NOMO-1 treated with dmso at 0.1 percent for 144 hours (cell line): ENCODE measurements at regions not wholly inside any gene's neighbourhood (a gene's known extent, or its start where the extent isn't known, plus 50 kb on each side); places are given as distances from the start of the nearest gene placed in this dataset.
A peak's percentile ranks its signal among the peaks of the same experiment; 100 is the strongest.

Source experiments
- DNase-seq: peaks from one replicate; lab custom pipeline; 2025; ENCODE audit not compliant: unreplicated experiment; lab: John Stamatoyannopoulos, UW

DNA sequence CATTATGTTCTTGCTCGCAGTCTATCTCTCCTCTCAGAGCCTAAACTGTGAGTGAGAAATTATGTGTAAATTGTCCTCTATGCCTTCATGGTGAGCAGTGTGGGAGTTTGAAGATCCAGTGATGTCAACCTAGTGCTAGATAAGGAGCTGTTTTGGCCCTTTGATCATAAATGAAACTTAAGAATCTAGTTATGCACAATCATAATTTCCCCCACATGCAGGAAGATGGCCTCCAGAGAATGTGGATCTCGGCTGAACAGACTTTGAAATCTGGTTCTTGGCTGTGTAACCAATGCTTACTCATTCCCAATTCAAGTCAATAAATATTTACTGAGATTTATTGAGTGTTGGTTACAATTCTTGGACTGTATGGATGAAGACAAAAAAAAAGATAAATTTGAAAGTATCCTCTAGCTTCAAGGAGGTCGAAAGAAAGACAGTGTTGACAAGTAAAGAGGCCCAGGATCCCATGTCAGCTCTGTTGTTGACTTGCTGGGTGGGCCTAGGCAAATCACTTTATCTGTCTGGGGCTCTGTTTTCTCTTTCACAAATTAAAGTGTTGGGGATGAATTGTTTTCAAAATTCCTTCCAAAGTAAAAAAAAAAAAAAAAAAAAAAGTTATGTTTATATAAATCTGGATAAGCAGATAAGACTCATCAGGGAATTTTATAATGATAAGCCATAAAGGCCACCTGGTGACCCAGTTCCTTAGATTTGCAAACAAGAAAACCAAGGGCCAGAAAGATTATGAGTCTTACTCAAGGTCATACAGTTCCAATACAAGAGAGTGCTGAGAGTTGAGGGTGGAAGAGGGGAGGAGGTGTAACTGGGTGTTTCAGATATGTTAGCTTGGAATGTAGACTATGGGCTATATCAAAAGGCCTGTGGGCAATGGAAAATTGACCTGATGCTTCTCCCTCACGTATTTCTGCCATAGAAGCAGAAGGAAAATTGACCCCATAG, 969.9 kb downstream of the KCNMA1 start:
- no peak for DNase-seq

DNA sequence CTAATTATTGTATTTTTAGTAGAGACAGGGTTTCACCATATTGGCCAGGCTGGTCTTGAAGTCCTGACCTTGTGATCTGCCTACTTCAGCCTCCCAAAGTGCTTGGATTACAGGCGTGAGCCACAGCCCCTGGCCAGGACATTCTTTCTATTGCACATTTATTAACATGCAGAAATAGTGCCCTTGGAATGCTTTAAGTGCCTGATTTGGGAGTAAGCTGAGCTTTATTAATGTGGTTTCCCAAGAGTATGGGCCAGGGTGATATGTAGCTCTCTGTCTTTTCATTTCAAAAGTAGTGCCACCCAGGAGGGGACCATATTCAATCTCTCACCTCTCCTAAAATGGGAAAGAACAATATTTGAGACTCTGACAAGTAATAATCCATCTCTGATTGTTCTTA, 970.7 kb downstream of the KCNMA1 start:
- no peak for DNase-seq

DNA sequence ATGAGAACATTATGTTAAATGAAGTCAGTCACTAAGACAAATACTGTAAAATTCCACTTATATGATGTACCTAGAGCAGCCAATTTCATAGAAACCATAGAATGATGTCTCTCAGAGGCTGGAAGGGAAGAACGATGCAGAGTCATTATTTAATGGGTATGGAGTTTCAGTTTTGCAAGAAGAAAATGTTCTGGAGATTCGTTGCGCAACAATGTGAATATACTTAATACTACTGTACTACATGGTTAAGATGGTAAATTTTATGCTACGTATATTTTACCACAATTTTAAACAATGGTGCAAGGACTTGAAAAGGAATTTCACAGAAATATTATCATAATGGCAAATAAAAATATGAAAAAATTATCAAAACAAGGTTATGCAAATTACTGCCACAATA, 972.6 kb downstream of the KCNMA1 start:
- DNase-seq, result no peak

DNA sequence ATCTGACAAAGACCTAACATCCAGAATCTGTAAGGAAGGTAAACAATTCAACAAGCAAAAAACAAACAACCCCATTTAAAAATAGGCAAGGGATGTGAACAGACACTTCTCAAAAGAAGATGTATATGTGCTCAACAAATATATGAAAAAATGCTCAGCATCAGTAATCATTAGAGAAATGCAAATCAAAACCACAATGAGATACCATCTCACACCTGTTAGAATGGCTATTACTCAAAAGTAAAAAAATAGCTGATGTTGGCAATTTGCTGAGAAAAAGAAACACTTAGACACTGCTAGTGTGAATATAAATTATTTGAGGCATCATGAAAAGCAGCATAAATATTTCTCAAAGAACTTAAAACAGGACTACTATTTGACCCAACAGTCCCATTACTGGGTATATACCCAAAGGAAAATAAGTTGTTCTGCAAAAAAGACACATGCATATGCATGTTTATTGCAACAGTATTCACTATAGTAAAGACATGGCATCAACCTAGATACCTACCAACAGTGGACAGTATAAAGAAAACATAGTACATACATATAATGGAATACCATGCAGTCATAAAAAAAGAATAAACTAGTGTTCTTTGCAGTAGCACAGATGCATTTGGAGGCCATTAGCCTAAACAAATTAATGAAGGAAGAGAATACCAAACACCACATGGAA, 980.1 kb downstream of the KCNMA1 start:
- no peak for DNase-seq

DNA sequence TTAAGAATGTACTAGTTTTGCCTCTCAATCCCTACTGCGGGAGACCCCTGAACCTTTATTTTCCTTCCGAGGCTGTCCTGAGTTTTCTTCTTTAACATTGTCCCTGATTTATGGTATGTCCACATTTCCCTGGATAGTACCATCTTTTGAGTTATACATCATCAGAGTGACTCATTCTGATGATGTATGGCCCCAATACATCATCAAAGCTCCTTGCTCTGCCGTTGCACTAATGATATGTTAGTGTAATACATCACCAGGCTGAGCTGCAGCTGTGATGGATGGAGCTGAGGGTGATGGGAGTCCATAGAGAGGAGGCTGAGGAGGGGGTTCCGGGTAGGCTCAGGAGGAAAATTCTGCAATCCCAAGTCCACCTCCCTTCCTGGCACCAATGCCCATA, 986.5 kb downstream of the KCNMA1 start:
- no peak for DNase-seq

DNA sequence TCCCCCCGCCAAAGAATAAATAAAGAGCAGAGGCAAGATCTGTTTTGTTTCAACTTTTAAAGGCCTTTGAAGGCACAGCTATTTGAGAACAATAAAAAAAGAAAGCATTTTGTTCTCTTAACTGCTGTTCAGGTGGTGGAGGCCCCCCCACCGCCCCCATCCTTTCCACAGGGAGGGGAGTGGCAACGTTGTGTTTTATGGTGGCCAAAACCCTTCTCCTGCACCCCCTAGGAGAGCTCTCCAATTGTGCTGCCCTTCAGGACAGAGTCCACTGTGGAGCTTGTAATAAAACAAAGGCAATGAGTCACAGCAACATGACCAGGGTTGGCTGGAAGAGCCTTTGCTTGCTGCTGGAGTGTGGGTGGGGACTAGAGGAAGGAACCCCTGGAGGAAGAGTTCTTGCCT, 987.9 kb downstream of the KCNMA1 start:
- no peak for DNase-seq

DNA sequence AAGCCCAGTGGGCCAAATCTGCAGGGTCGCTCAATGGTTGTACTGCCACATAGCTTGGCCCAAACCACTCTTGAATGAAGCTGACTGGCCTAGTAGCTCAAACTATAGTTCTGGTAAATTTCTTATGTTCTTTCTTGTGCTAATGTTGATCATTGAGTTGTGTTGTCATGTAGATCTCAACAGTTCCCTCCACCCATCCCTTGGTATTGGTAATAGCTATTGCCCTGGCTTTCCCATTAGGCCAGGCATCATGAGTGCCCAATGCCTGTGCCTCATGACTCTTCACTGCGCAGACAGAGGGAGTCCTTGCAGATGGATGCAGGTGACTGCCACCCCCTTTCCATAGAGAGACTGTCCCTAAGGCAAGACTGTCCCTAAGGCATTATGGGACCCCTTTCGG, 988.4 kb downstream of the KCNMA1 start:
- DNase-seq, result no peak

DNA sequence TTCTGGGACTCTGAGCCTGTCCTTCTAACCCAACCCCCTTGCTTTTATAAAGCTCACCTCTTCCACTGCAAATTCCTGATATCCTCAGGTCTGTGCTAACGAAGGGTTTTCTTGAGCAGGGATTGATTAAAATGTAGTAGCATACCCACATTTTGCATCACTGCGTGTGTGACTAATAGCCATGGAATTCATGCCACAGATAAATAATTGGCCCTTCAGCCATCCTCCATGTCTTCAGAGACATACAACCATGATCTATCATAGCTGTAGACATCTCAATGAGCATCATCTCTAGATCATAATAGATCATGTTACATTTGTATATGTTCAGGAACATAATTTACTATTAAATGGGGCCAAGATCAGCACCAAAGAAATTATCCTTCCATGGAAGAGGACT, 990.3 kb downstream of the KCNMA1 start:
- DNase-seq, result no peak

DNA sequence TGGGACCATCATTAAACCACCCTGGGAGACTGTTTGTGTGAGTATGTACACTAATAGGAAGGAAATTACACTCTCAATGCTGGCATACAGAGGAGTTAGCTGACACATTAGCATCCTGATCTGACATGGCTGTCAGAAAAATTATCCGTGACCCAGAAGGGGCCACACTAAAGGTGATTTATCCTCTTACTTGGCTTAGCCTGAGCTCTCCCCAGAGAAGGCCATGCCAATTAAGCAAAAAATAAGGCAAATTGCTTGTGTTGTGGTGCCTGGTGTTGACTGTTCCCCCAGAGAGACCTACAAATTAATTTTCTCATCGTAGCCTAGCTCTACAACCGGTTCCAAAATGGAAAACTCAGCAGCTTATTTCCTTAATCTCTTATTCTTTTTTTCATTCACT, 992.3 kb downstream of the KCNMA1 start:
- no peak for DNase-seq

DNA sequence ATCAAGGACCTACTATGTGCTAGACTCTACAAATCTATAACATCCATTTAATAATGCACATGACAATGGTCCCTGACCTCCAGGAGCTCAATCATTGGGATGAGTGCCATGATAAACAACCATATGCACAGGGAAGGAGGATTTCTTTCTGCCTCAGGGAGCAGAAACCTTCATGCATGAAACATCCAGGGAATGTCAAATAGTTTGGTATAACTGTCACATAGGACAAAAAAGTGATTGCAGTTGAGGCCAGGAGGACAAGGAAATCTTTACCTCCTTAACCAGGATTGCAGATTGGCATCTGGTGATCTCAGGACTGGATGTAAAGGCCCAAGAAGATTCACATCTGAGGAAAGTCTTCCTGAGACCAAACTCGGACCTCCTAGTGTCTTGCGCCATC, 993.1 kb downstream of the KCNMA1 start:
- DNase-seq, result no peak

DNA sequence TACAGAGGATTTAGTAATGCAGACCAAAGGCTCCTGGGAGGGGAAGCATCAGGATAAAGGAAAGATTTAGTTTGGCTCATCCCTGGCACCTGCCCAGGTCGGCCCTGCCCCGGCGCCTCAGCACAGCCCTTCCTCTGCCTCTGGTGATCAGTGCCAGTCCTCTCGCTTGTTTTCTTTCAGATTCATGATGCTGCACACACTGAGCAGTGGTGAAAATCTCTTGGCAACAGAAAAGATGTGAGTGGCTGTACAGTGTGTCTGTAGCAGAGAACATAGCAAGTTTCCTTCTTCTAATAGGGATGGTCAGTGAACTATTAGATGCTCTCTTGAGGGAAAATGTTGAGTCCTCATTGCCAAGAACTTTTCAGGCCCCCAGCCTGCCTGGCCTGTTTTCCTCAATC, 994.1 kb downstream of the KCNMA1 start:
- DNase-seq, result no peak

DNA sequence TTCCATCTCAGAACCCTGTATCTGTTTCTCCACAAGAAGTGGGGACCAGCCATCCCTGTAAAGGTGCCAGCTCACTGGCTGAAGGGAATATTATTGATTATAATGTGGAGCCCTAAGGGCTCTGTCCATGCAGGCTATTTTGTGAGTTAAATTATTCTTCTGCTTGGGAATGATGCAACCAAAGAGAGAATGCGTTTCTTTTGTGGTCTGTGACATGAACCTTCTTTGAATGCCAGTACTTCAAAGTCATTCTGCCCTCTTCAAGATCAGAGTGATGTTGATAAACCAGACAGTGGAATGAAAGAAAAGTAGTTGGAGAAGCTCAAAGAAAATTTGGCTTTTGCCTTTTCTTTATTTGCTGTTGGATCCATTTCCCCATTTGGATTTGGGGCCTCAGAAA, 995.2 kb downstream of the KCNMA1 start:
- DNase-seq, result no peak

DNA sequence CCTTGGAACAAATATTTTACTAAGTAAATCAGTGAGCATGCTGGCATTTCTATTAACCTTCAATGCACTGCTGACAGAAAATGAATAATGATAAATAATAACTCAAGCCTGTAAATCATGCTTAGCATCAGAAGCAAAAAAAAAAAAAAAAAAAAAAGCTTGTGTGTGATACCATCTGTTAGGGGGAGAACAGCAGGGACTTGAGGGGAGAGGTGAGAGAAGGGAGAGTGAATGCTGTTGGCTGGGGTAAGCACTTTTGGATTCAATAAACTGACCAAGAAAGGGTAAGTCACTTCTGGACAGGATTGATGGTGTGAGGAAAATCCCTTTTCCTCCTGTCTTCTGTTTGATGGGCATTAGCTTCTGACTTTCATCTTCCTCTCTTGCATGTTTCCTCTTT, 996.4 kb downstream of the KCNMA1 start:
- no peak for DNase-seq

DNA sequence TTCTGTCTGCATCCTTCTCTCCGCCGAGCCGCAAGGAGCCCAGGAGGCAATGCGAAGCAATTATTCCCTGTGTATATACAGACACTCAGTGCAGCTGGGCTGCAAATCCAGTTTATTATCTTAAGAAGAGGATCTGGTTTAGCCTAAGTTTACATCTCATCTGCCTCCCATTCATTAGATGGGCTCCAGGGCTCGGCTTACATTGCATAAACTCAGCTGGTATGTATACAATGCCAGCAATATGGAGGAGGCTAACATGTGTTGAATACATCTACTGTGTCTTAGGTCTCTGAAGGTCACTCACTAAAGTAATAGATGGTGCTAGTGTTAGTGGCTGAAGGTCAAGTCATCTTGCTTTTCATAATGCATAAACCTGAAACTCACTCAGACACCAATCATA, 996.8 kb downstream of the KCNMA1 start:
- DNase-seq, result no peak

DNA sequence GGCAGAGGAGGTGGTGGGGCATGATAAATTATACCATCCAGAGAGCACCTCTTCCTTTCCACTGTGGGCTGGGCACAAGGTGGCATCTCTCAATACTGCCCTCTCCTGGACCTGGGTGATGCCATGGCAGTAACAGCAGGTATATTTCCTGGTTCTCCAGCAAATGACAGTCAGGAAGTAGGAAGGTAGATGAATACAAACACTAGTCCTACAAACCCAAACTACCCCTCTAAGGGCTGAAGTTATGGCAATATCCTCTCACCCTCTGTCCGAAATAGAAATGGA, 1004.9 kb downstream of the KCNMA1 start:
- DNase-seq, result no peak

DNA sequence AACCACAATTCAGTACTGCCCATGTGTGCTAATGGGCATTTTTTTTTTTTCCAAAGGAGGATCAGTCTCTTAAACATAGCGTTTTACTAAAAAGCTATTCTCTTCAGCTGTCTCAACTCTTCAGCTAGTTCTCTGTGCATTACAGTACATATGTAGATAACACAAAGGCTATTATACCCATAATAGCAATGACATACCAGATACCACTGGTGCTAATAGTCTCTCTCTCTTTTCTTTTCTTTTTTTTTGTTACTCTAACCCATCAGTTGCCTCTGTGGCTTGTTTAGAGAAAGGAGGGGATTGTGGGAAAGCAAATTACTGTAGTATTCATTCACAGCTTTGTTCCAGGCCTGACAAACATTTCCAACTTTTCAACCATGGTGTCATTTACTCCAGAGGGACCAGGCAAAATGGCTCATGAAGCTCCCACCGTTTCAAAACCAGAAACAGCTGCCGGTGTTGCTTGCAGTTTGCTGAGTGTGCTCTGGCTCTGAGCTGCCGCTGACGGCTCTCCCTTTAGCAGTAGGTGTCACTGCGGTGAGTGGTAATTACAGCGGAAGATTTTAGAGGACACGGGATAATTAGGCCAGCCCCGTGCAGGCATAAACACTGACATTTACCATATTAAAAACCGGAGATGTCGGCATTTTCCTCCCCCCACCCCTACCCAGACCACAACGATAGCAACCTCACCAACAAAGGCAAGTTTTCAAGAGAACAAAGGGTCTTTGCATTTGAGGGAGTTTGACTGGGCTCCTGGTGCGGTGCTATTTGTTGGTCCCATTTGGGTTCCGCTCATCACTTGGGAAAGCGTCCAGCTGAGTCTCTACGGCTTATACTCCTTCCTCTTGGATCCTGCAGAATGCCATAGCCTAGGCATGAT, 1005.5 kb downstream of the KCNMA1 start:
- no peak for DNase-seq

DNA sequence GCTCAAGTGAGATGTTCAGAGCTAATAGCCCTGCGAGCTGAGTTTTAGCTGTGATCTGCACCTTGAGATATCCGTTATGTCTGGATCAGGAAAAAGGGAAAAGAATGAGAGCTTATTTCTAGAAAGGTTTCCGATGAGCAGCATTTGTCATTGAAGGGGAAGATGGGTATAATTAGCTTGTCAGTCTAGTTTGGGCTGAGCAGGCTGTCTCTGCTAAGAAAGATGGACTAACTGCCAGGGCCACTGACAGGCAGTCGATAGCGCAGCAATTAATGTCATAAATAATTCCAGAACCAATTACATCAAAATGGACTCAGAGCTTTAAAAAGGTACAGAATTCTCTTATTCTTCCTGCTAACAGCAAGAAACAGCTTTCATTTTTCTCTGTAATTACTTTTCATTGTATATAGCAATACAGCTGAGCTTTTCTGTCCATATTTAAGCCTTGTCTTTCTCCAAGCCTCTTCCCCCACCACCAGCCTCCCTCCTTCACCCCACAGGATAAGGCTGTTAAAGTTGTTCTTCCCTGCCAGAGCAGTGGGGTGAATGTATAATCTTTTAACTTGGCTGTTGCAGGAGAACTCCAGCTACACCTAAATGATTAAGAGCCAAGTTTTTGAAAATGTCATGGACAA, 1006.5 kb downstream of the KCNMA1 start:
- DNase-seq, result no peak

DNA sequence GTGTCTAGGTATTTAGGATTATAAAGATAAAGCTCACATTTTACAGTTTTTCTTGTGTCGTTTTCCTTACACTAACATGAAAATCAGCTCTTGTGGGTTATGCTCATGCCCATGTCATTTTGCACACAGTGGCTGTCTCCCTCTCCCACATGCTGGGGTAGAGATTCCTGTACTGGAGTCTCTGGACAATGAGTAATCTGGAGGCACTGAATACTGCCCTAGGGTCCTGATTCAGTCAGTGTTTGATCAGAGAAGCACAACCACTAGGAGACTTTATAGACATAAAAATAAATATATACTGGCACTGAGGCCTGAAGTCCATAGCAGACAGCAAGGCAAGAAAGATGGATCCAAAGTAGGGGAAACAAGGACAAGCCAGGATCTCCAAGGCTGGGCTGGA, 1008.8 kb downstream of the KCNMA1 start:
- DNase-seq, result no peak

DNA sequence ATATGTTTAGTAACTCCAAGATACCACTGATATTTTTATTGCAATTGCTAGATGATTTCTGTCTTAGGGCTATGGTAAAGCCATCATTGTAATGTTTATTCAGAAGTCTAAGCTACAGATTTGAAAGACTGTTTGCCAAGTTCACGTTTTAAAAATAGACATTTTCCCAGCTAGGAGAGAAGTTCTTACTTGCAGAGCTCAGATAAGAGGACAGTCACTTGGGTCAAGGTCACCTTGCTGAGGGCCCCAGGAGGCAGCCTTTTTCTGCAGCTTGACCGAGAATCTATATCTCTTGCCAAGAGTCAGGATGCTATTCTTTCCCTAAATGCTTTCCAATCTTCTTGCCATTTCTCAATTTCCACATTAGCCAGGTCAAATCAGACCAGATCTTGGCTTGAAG, 1011.2 kb downstream of the KCNMA1 start:
- no peak for DNase-seq

DNA sequence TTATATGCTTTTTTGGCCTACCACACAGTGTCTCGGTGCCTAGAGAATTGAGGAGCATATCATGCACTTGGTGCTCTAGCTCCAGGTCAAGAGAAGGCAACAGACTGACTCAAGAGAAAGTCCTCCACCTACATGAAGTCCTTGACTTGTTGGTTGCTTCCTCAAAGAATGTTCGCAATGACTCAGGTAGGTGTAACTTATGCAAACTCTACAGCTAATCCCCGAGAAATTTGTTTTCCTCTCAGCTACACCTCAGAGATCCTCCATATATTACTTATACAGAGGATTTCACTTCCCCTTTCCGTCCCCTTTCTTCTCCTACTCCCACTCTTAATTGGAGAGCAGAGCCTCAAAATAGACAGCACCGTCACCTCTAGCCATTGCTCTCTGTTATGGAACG, 1013.1 kb downstream of the KCNMA1 start:
- DNase-seq, result peak; percentile 27

DNA sequence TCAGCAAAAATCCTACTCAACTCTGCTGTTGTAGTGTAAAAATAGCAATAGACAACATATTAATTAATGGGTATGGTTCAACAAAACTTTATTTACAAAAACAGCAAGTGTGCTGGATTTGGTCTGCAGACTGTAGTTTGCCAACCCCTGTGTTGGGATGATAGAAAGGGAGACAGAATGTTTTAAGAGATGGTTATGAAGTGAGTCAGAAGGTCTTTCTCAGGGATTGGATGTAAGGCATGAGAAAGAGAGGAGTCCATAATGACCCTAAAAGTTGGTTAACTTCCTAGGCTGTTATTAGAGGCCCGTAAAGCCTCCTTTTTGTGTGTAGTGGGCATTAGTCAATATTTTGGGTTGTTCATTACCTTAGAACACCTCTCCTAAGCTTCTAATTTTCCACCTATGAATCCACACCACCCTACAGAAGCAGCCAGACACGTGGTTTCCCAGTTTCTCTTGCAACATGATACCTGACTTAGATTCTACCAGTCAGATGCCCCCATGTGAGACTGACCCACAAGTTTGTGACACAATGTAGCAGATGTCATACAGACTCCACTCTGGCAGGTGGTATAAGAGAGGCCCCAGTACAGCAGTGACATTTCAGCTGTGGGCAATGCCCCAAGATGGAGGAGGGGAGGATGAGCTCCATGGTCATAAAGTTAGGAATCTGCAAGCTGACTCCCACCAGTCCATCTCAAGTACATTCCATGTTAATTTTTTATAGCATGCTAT, 1015.6 kb downstream of the KCNMA1 start:
- no peak for DNase-seq
